Peyer's patch (tissue), 4 donors: ENCODE measurements at regions not wholly inside any gene's neighbourhood (a gene's known extent, or its start where the extent isn't known, plus 50 kb on each side); places are given as distances from the start of the nearest gene placed in this dataset.

Experiments
- DNase-seq, 3 donors: peaks; one replicate each; pipeline ENCODE4 v3.0.0-alpha.2; 2017 to 2019
- H3K27ac ChIP-seq, 4 donors: fragments of 200-600 bp; sonication (generic); one replicate each; pipeline ENCODE4 v1.5.1; 2016 to 2019
- H3K27me3 ChIP-seq, 2 donors: fragments of 200-600 bp; sonication (generic); one replicate each; pipeline ENCODE4 v1.5.1; 2019
- H3K36me3 ChIP-seq, 3 donors: fragments of 200-600 bp; sonication (generic); one replicate each; pipeline ENCODE4 v1.5.1; 2016 to 2019
- H3K4me1 ChIP-seq, 4 donors: fragments of 200-600 bp; sonication (generic); one replicate each; pipeline ENCODE4 v1.5.1; 2016 to 2019
- H3K4me3 ChIP-seq, 4 donors: fragments of 200-600 bp; sonication (generic); 1 replicate in 3 of 4; 2 replicates in 1 of 4; pipeline ENCODE4 v1.5.1; 2016 to 2019; ENCODE audit warnings: mild to moderate bottlenecking in 1 of 4
- H3K9me3 ChIP-seq, 4 donors: fragments of 200-600 bp; sonication (generic); one replicate each; pipeline ENCODE4 v1.5.1; 2016 to 2019; ENCODE audit warnings: mild to moderate bottlenecking in 1 of 4
- CTCF ChIP-seq, 6 experiments: fragments of 450-650 bp in 4 of 6; fragments of 200-600 bp in 2 of 6; sonication (generic) in 1 of 6; IDR thresholded peaks; one replicate each; pipeline ENCODE4 v1.5.1; 2017 to 2019; ENCODE audit warnings: antibody characterized with exemption in 6 of 6, mild to moderate bottlenecking in 3 of 6, moderate library complexity in 1 of 6
- POLR2A ChIP-seq, 2 donors: fragments of 450-650 bp; IDR thresholded peaks; one replicate each; pipeline ENCODE4 v1.5.1; 2017; ENCODE audit warnings: antibody characterized with exemption in 2 of 2, mild to moderate bottlenecking in 2 of 2, moderate library complexity in 2 of 2

- Histone ChIP-seq H3K4me3 (no peak overlapping the region), H3K9me3 (no peaks in the 10 kb centered on the region), H3K4me1 (no peaks in the 10 kb centered on the region), H3K27me3 (no peaks in the 10 kb centered on the region), H3K27ac (no peak overlapping the region), H3K36me3 (no peaks in the 10 kb centered on the region)
- DNase-seq = no peak
- TF ChIP-seq CTCF (IDR thresholded peaks at IDR 0.05) (no peak), POLR2A (IDR thresholded peaks at IDR 0.05) (no peak)
Measured at GRCh38 chr2:226143091-226143490, 656.5 kb downstream of the IRS1 start.

GRCh38 chr2:226142463-226142862, 657.2 kb downstream of the IRS1 start:
- H3K27ac ChIP-seq = no peak overlapping the region
- no peaks in the 10 kb centered on the region for H3K36me3 ChIP-seq
- H3K9me3 ChIP-seq = no peaks in the 10 kb centered on the region
- no peaks in the 10 kb centered on the region for H3K27me3 ChIP-seq
- no peak for DNase-seq
- H3K4me1 ChIP-seq = no peaks in the 10 kb centered on the region
- no peak overlapping the region for H3K4me3 ChIP-seq
- TF ChIP-seq CTCF (IDR thresholded peaks at IDR 0.05) (no peak), POLR2A (IDR thresholded peaks at IDR 0.05) (no peak)

- Histone ChIP-seq H3K4me3 (no peak overlapping the region), H3K9me3 (no peaks in the 10 kb centered on the region), H3K27me3 (no peaks in the 10 kb centered on the region), H3K4me1 (no peaks in the 10 kb centered on the region), H3K36me3 (no peaks in the 10 kb centered on the region), H3K27ac (no peak overlapping the region)
- no peak for DNase-seq
- TF ChIP-seq POLR2A (IDR thresholded peaks at IDR 0.05) = no peak
- TF ChIP-seq CTCF (IDR thresholded peaks at IDR 0.05) = no peak
Measured at GRCh38 chr2:226140594-226140993, 659.0 kb downstream of the IRS1 start.

- TF ChIP-seq CTCF (IDR thresholded peaks at IDR 0.05) = no peak
- TF ChIP-seq POLR2A (IDR thresholded peaks at IDR 0.05) = no peak
- Histone ChIP-seq H3K4me3 (no peak overlapping the region), H3K27me3 (no peaks in the 10 kb centered on the region), H3K9me3 (no peaks in the 10 kb centered on the region), H3K4me1 (no peaks in the 10 kb centered on the region), H3K36me3 (no peaks in the 10 kb centered on the region), H3K27ac (no peak overlapping the region)
- DNase-seq = no peak
Measured at GRCh38 chr2:226139759-226140158, 659.9 kb downstream of the IRS1 start.

- H3K4me1 ChIP-seq = no peaks in the 10 kb centered on the region
- H3K9me3 ChIP-seq = no peaks in the 10 kb centered on the region
- H3K27ac ChIP-seq = no peak overlapping the region
- DNase-seq = no peak
- H3K36me3 ChIP-seq = no peaks in the 10 kb centered on the region
- H3K27me3 ChIP-seq = no peaks in the 10 kb centered on the region
- no peak overlapping the region for H3K4me3 ChIP-seq
- TF ChIP-seq POLR2A (IDR thresholded peaks at IDR 0.05) (no peak), CTCF (IDR thresholded peaks at IDR 0.05) (no peak)
Measured at GRCh38 chr2:226137201-226137811, 662.3 kb downstream of the IRS1 start.

GRCh38 chr2:226136739-226137138, 662.9 kb downstream of the IRS1 start:
- Histone ChIP-seq H3K27ac (no peak overlapping the region), H3K36me3 (no peaks in the 10 kb centered on the region), H3K27me3 (no peaks in the 10 kb centered on the region), H3K4me3 (no peak overlapping the region), H3K4me1 (no peaks in the 10 kb centered on the region), H3K9me3 (no peaks in the 10 kb centered on the region)
- TF ChIP-seq CTCF (IDR thresholded peaks at IDR 0.05) (no peak), POLR2A (IDR thresholded peaks at IDR 0.05) (no peak)
- DNase-seq = peak in 1 of 3 donors; percentile 25
